ENCODE measurements at regions not wholly inside any gene's neighbourhood (a gene's known extent, or its start where the extent isn't known, plus 50 kb on each side); places are given as distances from the start of the nearest gene placed in this dataset.

DNA sequence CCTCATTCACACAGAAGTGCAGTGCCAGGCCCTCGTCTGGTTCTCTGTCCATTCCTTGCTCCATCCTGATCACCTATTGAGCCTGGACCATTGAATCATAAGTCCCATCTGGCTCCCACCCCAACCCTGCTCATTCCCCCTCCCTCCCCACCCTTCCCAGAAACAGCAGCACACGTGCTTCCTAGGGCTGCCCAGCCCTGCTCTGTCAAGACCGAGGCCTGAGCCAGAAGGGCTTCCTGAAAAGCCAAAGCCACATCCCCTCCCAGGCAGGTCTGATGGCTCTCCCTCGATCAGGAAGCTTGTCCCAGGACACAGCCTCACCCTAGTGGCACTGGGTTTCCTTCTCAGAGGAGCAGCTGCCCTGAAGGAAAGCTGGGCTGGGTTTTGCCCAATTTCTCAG, 79.8 kb upstream of the FZD7 start:
- TF ChIP-seq CTCF (IDR thresholded peaks at IDR 0.05): no peak
- TF ChIP-seq POLR2A (IDR thresholded peaks at IDR 0.05): no peak
